Karpas-422 (cell line): ENCODE measurements at regions not wholly inside any gene's neighbourhood (a gene's known extent, or its start where the extent isn't known, plus 50 kb on each side); places are given as distances from the start of the nearest gene placed in this dataset.

Experiments used
- DNase-seq: peaks from one replicate; pipeline ENCODE4 v3.0.0-alpha.2; 2015
- H2AFZ ChIP-seq: fragments of 200-600 bp; sonication (generic); 2 replicates; pipeline ENCODE4 v1.6.1; 2014; ENCODE audit warnings: antibody characterized with exemption, low read length, mixed read lengths
- H3K27ac ChIP-seq: fragments of 200-600 bp; sonication (generic); 2 replicates; pipeline ENCODE4 v1.5.1; 2014; ENCODE audit warnings: mild to moderate bottlenecking, low read length, moderate library complexity
- H3K27me3 ChIP-seq: fragments of 200-600 bp; sonication (generic); 2 replicates; pipeline ENCODE4 v1.6.1; 2014; ENCODE audit warnings: low read length, mixed read lengths
- H3K36me3 ChIP-seq: fragments of 200-600 bp; sonication (generic); 2 replicates; pipeline ENCODE4 v1.6.1; 2014; ENCODE audit warnings: low read length, mixed read lengths; ENCODE audit not compliant: insufficient read depth
- H3K4me1 ChIP-seq: fragments of 200-600 bp; sonication (generic); 2 replicates; pipeline ENCODE4 v1.6.1; 2014; ENCODE audit warnings: mild to moderate bottlenecking, low read length, mixed read lengths
- H3K4me2 ChIP-seq: fragments of 200-600 bp; sonication (generic); 2 replicates; pipeline ENCODE4 v1.6.1; 2014; ENCODE audit warnings: low read length, low read depth, mild to moderate bottlenecking; ENCODE audit not compliant: poor library complexity, severe bottlenecking
- H3K4me3 ChIP-seq: fragments of 200-600 bp; sonication (generic); 2 replicates; pipeline ENCODE4 v1.5.1; 2014; ENCODE audit warnings: mild to moderate bottlenecking, antibody characterized with exemption, low read length, mixed read lengths
- H3K79me2 ChIP-seq: fragments of 200-600 bp; sonication (generic); 2 replicates; pipeline ENCODE4 v1.6.1; 2014; ENCODE audit warnings: mild to moderate bottlenecking, low read length, mixed read lengths
- H3K9ac ChIP-seq: fragments of 200-600 bp; sonication (generic); 2 replicates; pipeline ENCODE4 v1.6.0; 2014; ENCODE audit warnings: low read length
- H3K9me2 ChIP-seq: fragments of 200-600 bp; sonication (generic), shearing (Covaris generic); replicated peaks from 2 replicates; pipeline ENCODE4 v1.6.0; 2014; ENCODE audit warnings: mild to moderate bottlenecking, low read length, moderate library complexity; ENCODE audit not compliant: insufficient read depth
- H3K9me3 ChIP-seq: fragments of 300-700, 200-600 bp; sonication (generic); 2 replicates; pipeline ENCODE4 v1.6.1; 2014; ENCODE audit warnings: low read length, mixed read lengths
- H4K20me1 ChIP-seq: fragments of 200-600 bp; sonication (generic); 2 replicates; pipeline ENCODE4 v1.6.1; 2014; ENCODE audit warnings: mild to moderate bottlenecking, antibody characterized with exemption, low read length, low read depth; ENCODE audit not compliant: insufficient read depth

- DNase-seq, result no peak
- Histone ChIP-seq H3K9me2 (no peaks in the 10 kb centered on the region), H3K9ac (no peak overlapping the region), H3K36me3 (no peaks in the 10 kb centered on the region), H3K79me2 (no peaks in the 10 kb centered on the region), H3K27me3 (no peaks in the 10 kb centered on the region), H4K20me1 (no peaks in the 10 kb centered on the region), H3K4me1 (no peaks in the 10 kb centered on the region), H3K4me2 (no peak overlapping the region), H3K9me3 (no peaks in the 10 kb centered on the region), H3K4me3 (no peak overlapping the region), H2AFZ (no peak overlapping the region), H3K27ac (no peak overlapping the region)
Measured at GRCh38 chr18:24860978-24861680, 400.7 kb downstream of the HRH4 start.

DNA sequence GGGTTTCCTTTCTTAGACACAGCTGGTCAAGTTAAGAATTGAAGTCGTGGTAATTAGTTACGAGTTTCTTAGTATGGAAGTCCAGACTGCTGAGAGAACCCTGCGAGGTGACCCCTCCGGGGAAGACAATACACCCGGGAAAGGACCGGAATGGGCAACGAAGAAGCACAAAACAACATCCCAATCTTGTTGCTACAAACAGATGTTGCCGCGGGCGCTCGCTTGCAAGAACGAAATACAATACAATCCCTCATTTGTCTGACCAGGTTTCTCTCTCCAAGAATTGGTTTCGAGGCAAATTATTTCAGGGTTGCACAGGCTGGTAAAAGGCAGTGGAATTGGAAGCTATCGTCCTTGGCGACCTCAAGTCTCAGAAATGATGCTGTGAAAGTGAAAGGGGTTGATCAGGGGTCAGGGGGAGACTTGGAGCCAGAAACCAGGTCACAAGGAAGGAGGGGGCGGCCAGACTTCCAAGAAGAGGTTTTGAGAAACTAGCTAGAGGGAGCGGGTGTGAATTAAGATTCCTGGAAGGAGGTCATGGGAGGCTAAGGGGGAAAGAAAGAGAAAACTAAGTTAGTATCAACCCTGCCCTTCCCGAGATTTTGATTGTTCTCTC, 401.9 kb downstream of the HRH4 start:
- no peak overlapping the region for H3K4me3 ChIP-seq
- H3K9ac ChIP-seq, result no peak overlapping the region
- H4K20me1 ChIP-seq, result no peaks in the 10 kb centered on the region
- no peak overlapping the region for H2AFZ ChIP-seq
- H3K9me3 ChIP-seq, result no peaks in the 10 kb centered on the region
- H3K4me1 ChIP-seq, result no peaks in the 10 kb centered on the region
- no peaks in the 10 kb centered on the region for H3K36me3 ChIP-seq
- H3K27ac ChIP-seq, result no peak overlapping the region
- no peak overlapping the region for H3K4me2 ChIP-seq
- H3K27me3 ChIP-seq, result no peaks in the 10 kb centered on the region
- no peak for DNase-seq
- H3K9me2 ChIP-seq, result no peaks in the 10 kb centered on the region
- H3K79me2 ChIP-seq, result no peaks in the 10 kb centered on the region

- Histone ChIP-seq H3K27me3 (no peaks in the 10 kb centered on the region), H3K4me1 (no peaks in the 10 kb centered on the region), H3K9me3 (no peaks in the 10 kb centered on the region), H3K79me2 (no peaks in the 10 kb centered on the region), H3K9me2 (no peaks in the 10 kb centered on the region), H3K4me2 (no peak overlapping the region), H2AFZ (no peak overlapping the region), H3K27ac (no peak overlapping the region), H3K36me3 (no peaks in the 10 kb centered on the region), H4K20me1 (no peaks in the 10 kb centered on the region), H3K9ac (no peak overlapping the region), H3K4me3 (no peak overlapping the region)
- DNase-seq, result no peak
Measured at GRCh38 chr18:24868311-24868710, 407.9 kb downstream of the HRH4 start.

GRCh38 chr18:24868760-24869237, 408.4 kb downstream of the HRH4 start:
- DNase-seq, result no peak
- Histone ChIP-seq H3K79me2 (no peaks in the 10 kb centered on the region), H3K9me3 (no peaks in the 10 kb centered on the region), H3K27me3 (no peaks in the 10 kb centered on the region), H3K36me3 (no peaks in the 10 kb centered on the region), H3K4me1 (no peaks in the 10 kb centered on the region), H4K20me1 (no peaks in the 10 kb centered on the region), H3K27ac (no peak overlapping the region), H3K4me3 (no peak overlapping the region), H2AFZ (no peak overlapping the region), H3K9ac (no peak overlapping the region), H3K9me2 (no peaks in the 10 kb centered on the region), H3K4me2 (no peak overlapping the region)

- H2AFZ ChIP-seq, result no peak overlapping the region
- H3K27me3 ChIP-seq, result no peaks in the 10 kb centered on the region
- H3K79me2 ChIP-seq, result no peaks in the 10 kb centered on the region
- H3K9me2 ChIP-seq, result no peaks in the 10 kb centered on the region
- H3K9ac ChIP-seq, result no peak overlapping the region
- no peaks in the 10 kb centered on the region for H3K9me3 ChIP-seq
- no peaks in the 10 kb centered on the region for H4K20me1 ChIP-seq
- no peak for DNase-seq
- H3K4me1 ChIP-seq, result no peaks in the 10 kb centered on the region
- no peak overlapping the region for H3K27ac ChIP-seq
- H3K4me2 ChIP-seq, result no peak overlapping the region
- H3K36me3 ChIP-seq, result no peaks in the 10 kb centered on the region
- H3K4me3 ChIP-seq, result no peak overlapping the region
Measured at GRCh38 chr18:24869285-24869684, 408.8 kb downstream of the HRH4 start.

DNA sequence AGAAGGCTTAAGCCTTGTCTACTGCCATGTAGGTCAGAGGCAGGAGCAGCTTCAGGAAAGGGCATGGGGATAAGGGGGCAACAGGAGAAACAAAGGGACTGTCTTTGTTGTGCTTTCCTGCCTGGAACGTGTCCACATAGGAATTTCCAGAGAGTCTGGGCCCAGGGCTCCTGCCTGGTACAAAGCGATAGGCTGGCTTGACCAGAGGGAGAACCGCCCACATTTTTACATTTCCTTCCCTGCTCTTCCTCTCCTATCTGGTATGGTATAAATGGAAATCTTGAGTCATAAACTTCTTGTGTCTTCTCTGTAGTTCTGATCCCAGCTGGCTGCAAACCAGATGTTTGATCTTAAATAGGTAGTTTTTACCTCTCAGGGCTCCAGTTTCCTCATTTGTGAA, 414.8 kb downstream of the HRH4 start:
- H3K9ac ChIP-seq, result no peak overlapping the region
- no peaks in the 10 kb centered on the region for H3K9me2 ChIP-seq
- H3K27ac ChIP-seq, result no peak overlapping the region
- H2AFZ ChIP-seq, result no peak overlapping the region
- H3K4me3 ChIP-seq, result no peak overlapping the region
- no peaks in the 10 kb centered on the region for H3K79me2 ChIP-seq
- no peaks in the 10 kb centered on the region for H3K4me1 ChIP-seq
- H3K9me3 ChIP-seq, result no peaks in the 10 kb centered on the region
- H3K27me3 ChIP-seq, result no peaks in the 10 kb centered on the region
- H4K20me1 ChIP-seq, result no peaks in the 10 kb centered on the region
- no peak overlapping the region for H3K4me2 ChIP-seq
- H3K36me3 ChIP-seq, result no peaks in the 10 kb centered on the region
- DNase-seq, result no peak

- Histone ChIP-seq H4K20me1 (no peaks in the 10 kb centered on the region), H3K9ac (no peak overlapping the region), H2AFZ (no peak overlapping the region), H3K4me3 (no peak overlapping the region), H3K27me3 (no peaks in the 10 kb centered on the region), H3K36me3 (no peaks in the 10 kb centered on the region), H3K79me2 (no peaks in the 10 kb centered on the region), H3K9me3 (no peaks in the 10 kb centered on the region), H3K4me2 (no peak overlapping the region), H3K27ac (no peak overlapping the region), H3K9me2 (no peaks in the 10 kb centered on the region), H3K4me1 (no peaks in the 10 kb centered on the region)
- no peak for DNase-seq
Measured at GRCh38 chr18:24875777-24876176, 415.3 kb downstream of the HRH4 start.

DNA sequence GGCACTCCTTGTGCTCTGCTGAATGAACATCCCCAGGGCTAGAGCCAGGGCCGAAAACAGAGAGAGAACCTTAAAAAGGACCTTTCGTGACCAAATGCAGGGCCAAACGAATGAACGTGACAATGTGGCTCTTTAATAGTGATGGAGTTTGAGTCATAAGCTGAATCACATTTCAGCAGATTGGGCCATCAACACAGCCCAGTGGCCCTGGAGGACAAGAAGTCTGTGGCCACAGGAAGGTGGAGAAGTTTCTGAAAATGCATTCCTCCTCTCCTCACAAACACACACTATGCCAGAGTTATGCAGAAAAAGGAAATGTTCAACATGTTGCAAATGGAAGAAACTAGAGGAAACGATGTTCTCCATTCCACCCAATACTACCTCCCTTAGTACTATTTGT, 415.8 kb downstream of the HRH4 start:
- Histone ChIP-seq H3K79me2 (no peaks in the 10 kb centered on the region), H3K4me1 (no peaks in the 10 kb centered on the region), H3K9ac (no peak overlapping the region), H3K27ac (no peak overlapping the region), H3K4me2 (no peak overlapping the region), H3K27me3 (no peaks in the 10 kb centered on the region), H4K20me1 (no peaks in the 10 kb centered on the region), H3K4me3 (no peak overlapping the region), H3K9me3 (no peaks in the 10 kb centered on the region), H3K9me2 (no peaks in the 10 kb centered on the region), H3K36me3 (no peaks in the 10 kb centered on the region), H2AFZ (no peak overlapping the region)
- no peak for DNase-seq
